GM19397 (cell line): ENCODE measurements at regions not wholly inside any gene's neighbourhood (a gene's known extent, or its start where the extent isn't known, plus 50 kb on each side); places are given as distances from the start of the nearest gene placed in this dataset.
"Not testable (repeated sequence)": the region's sequence is repeated elsewhere in the genome, so short reads cannot be mapped to it uniquely, and the experiment has no call there.

Experiments used
- ATAC-seq: cut with Tn5 transposase; IDR thresholded peaks from one replicate; pipeline ENCODE4 v1.9.1; 2021; ENCODE audit warnings: mild to moderate bottlenecking, moderate library complexity; ENCODE audit not compliant: unreplicated experiment

- ATAC-seq = no peak
These were observed 114.3 kb downstream of the MPP7 start for GRCh38 chr10:28188526-28188925.

GRCh38 chr10:28186887-28187578, 115.8 kb downstream of the MPP7 start:
- no peak for ATAC-seq

GRCh38 chr10:28186461-28186860, 116.4 kb downstream of the MPP7 start:
- ATAC-seq = no peak

GRCh38 chr10:28184810-28185209, 118.1 kb downstream of the MPP7 start:
- no peak for ATAC-seq

GRCh38 chr10:28181478-28182096, 121.3 kb downstream of the MPP7 start:
- ATAC-seq = no peak

GRCh38 chr10:28180654-28181053, 122.2 kb downstream of the MPP7 start:
- ATAC-seq = no peak

GRCh38 chr10:28179743-28180099, 123.1 kb downstream of the MPP7 start:
- ATAC-seq = no peak

- no peak for ATAC-seq
These were observed 123.7 kb downstream of the MPP7 start for GRCh38 chr10:28179006-28179742.

GRCh38 chr10:28177944-28178637, 124.8 kb downstream of the MPP7 start:
- ATAC-seq = peak; percentile 64

GRCh38 chr10:28176498-28176897, 126.4 kb downstream of the MPP7 start:
- not testable (repeated sequence) for ATAC-seq

- no peak for ATAC-seq
These were observed 130.6 kb downstream of the MPP7 start for GRCh38 chr10:28172223-28172610.

GRCh38 chr10:28171468-28172222, 131.2 kb downstream of the MPP7 start:
- no peak for ATAC-seq

GRCh38 chr10:28169525-28169924, 133.3 kb downstream of the MPP7 start:
- ATAC-seq = peak; percentile 96

GRCh38 chr10:28160866-28161405, 141.9 kb downstream of the MPP7 start:
- no peak for ATAC-seq

GRCh38 chr10:28157379-28157778, 145.5 kb downstream of the MPP7 start:
- ATAC-seq = no peak

GRCh38 chr10:28155726-28156125, 147.1 kb downstream of the MPP7 start:
- ATAC-seq = no peak

GRCh38 chr10:28151636-28152035, 151.2 kb downstream of the MPP7 start:
- ATAC-seq = no peak

GRCh38 chr10:28149746-28150145, 150.9 kb upstream of the ODAD2 start:
- no peak for ATAC-seq

GRCh38 chr10:28147706-28148105, 148.8 kb upstream of the ODAD2 start:
- no peak for ATAC-seq

GRCh38 chr10:28139138-28139537, 140.3 kb upstream of the ODAD2 start:
- ATAC-seq = no peak
